ENCODE measurements at regions not wholly inside any gene's neighbourhood (a gene's known extent, or its start where the extent isn't known, plus 50 kb on each side); places are given as distances from the start of the nearest gene placed in this dataset.
"Not testable (repeated sequence)": the region's sequence is repeated elsewhere in the genome, so short reads cannot be mapped to it uniquely, and the experiment has no call there.

GRCh38 chr6:2611092-2611491 lies 139.6 kb downstream of the MYLK4 start:
- DNase-seq (ENCODE audit: low read depth in 2 of 3, low spot score in 2 of 3): no peak

GRCh38 chr6:2608503-2608902 lies 142.2 kb downstream of the MYLK4 start:
- no peak for DNase-seq (ENCODE audit: low read depth in 2 of 3, low spot score in 2 of 3)

GRCh38 chr6:2600363-2600762 lies 150.4 kb downstream of the MYLK4 start:
- no peak for DNase-seq (ENCODE audit: low read depth in 2 of 3, low spot score in 2 of 3)

GRCh38 chr6:2599817-2600216 lies 150.9 kb downstream of the MYLK4 start:
- no peak for DNase-seq (ENCODE audit: low read depth in 2 of 3, low spot score in 2 of 3)

- no peak for DNase-seq (ENCODE audit: low read depth in 2 of 3, low spot score in 2 of 3)
These were observed 151.9 kb downstream of the MYLK4 start for GRCh38 chr6:2598867-2599266.

- DNase-seq (ENCODE audit: low read depth in 2 of 3, low spot score in 2 of 3): no peak
These were observed 152.7 kb downstream of the MYLK4 start for GRCh38 chr6:2597991-2598390.

GRCh38 chr6:2597457-2597856 lies 153.3 kb downstream of the MYLK4 start:
- DNase-seq (ENCODE audit: low read depth in 2 of 3, low spot score in 2 of 3): not testable (repeated sequence)

GRCh38 chr6:2596222-2596621 lies 154.5 kb downstream of the MYLK4 start:
- no peak for DNase-seq (ENCODE audit: low read depth in 2 of 3, low spot score in 2 of 3)

GRCh38 chr6:2594868-2595267 lies 155.9 kb downstream of the MYLK4 start:
- DNase-seq (ENCODE audit: low read depth in 2 of 3, low spot score in 2 of 3): no peak

GRCh38 chr6:2593167-2593566 lies 157.6 kb downstream of the MYLK4 start:
- DNase-seq (ENCODE audit: low read depth in 2 of 3, low spot score in 2 of 3): no peak

GRCh38 chr6:2589171-2589661 lies 161.5 kb downstream of the MYLK4 start:
- DNase-seq (ENCODE audit: low read depth in 2 of 3, low spot score in 2 of 3): no peak

- DNase-seq (ENCODE audit: low read depth in 2 of 3, low spot score in 2 of 3): no peak
These were observed 167.3 kb downstream of the MYLK4 start for GRCh38 chr6:2583459-2583858.

- DNase-seq (ENCODE audit: low read depth in 2 of 3, low spot score in 2 of 3): no peak
These were observed 168.5 kb downstream of the MYLK4 start for GRCh38 chr6:2582268-2582667.

- no peak for DNase-seq (ENCODE audit: low read depth in 2 of 3, low spot score in 2 of 3)
These were observed 169.1 kb downstream of the MYLK4 start for GRCh38 chr6:2581611-2582010.

- no peak for DNase-seq (ENCODE audit: low read depth in 2 of 3, low spot score in 2 of 3)
These were observed 169.7 kb downstream of the MYLK4 start for GRCh38 chr6:2581011-2581410.

GRCh38 chr6:2579804-2580570 lies 170.7 kb downstream of the MYLK4 start:
- no peak for DNase-seq (ENCODE audit: low read depth in 2 of 3, low spot score in 2 of 3)

GRCh38 chr6:2579241-2579761 lies 171.4 kb downstream of the MYLK4 start:
- DNase-seq (ENCODE audit: low read depth in 2 of 3, low spot score in 2 of 3): no peak

- no peak for DNase-seq (ENCODE audit: low read depth in 2 of 3, low spot score in 2 of 3)
These were observed 172.0 kb downstream of the MYLK4 start for GRCh38 chr6:2578767-2579166.

- DNase-seq (ENCODE audit: low read depth in 2 of 3, low spot score in 2 of 3): no peak
These were observed 174.2 kb downstream of the MYLK4 start for GRCh38 chr6:2576499-2576898.

- no peak for DNase-seq (ENCODE audit: low read depth in 2 of 3, low spot score in 2 of 3)
These were observed 175.5 kb downstream of the MYLK4 start for GRCh38 chr6:2575236-2575635.

- DNase-seq (ENCODE audit: low read depth in 2 of 3, low spot score in 2 of 3): not testable (repeated sequence)
These were observed 181.3 kb downstream of the MYLK4 start for GRCh38 chr6:2569420-2569819.

- no peak for DNase-seq (ENCODE audit: low read depth in 2 of 3, low spot score in 2 of 3)
These were observed 184.7 kb downstream of the MYLK4 start for GRCh38 chr6:2566048-2566447.

- no peak for DNase-seq (ENCODE audit: low read depth in 2 of 3, low spot score in 2 of 3)
These were observed 185.2 kb downstream of the MYLK4 start for GRCh38 chr6:2565499-2565898.

Measured in activated CD8-positive, alpha-beta memory T cell treated with anti-CD3 and anti-CD28 coated beads for 48 hours (primary cell).